ENCODE measurements at regions not wholly inside any gene's neighbourhood (a gene's known extent, or its start where the extent isn't known, plus 50 kb on each side); places are given as distances from the start of the nearest gene placed in this dataset.

- no peak for TF ChIP-seq SIN3A (IDR thresholded peaks at IDR 0.05; ENCODE audit: low read depth)
- no peak for TF ChIP-seq FOSL1 (IDR thresholded peaks at IDR 0.05; ENCODE audit: low read depth)
- TF ChIP-seq, protein P1, sequence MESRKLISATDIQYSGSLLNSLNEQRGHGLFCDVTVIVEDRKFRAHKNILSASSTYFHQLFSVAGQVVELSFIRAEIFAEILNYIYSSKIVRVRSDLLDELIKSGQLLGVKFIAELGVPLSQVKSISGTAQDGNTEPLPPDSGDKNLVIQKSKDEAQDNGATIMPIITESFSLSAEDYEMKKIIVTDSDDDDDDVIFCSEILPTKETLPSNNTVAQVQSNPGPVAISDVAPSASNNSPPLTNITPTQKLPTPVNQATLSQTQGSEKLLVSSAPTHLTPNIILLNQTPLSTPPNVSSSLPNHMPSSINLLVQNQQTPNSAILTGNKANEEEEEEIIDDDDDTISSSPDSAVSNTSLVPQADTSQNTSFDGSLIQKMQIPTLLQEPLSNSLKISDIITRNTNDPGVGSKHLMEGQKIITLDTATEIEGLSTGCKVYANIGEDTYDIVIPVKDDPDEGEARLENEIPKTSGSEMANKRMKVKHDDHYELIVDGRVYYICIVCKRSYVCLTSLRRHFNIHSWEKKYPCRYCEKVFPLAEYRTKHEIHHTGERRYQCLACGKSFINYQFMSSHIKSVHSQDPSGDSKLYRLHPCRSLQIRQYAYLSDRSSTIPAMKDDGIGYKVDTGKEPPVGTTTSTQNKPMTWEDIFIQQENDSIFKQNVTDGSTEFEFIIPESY (IDR thresholded peaks at IDR 0.05; ENCODE audit: extremely low read depth, insufficient replicate concordance, low read length) = no peak
- no peak for TF ChIP-seq CEBPB (IDR thresholded peaks at IDR 0.05; ENCODE audit: low read depth)
- no peak for TF ChIP-seq CBX3 (IDR thresholded peaks at IDR 0.05; ENCODE audit: low read depth)
- TF ChIP-seq POLR2A (IDR thresholded peaks at IDR 0.05; ENCODE audit: borderline replicate concordance, extremely low read depth, insufficient read depth, insufficient read length) = no peak
- TF ChIP-seq, protein P2, sequence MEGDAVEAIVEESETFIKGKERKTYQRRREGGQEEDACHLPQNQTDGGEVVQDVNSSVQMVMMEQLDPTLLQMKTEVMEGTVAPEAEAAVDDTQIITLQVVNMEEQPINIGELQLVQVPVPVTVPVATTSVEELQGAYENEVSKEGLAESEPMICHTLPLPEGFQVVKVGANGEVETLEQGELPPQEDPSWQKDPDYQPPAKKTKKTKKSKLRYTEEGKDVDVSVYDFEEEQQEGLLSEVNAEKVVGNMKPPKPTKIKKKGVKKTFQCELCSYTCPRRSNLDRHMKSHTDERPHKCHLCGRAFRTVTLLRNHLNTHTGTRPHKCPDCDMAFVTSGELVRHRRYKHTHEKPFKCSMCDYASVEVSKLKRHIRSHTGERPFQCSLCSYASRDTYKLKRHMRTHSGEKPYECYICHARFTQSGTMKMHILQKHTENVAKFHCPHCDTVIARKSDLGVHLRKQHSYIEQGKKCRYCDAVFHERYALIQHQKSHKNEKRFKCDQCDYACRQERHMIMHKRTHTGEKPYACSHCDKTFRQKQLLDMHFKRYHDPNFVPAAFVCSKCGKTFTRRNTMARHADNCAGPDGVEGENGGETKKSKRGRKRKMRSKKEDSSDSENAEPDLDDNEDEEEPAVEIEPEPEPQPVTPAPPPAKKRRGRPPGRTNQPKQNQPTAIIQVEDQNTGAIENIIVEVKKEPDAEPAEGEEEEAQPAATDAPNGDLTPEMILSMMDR (IDR thresholded peaks at IDR 0.05 in 2 of 3, conservative IDR thresholded peaks at IDR 0.05 in 1 of 3; ENCODE audit: borderline replicate concordance in 1 of 3, insufficient read depth in 1 of 3, low read depth in 2 of 3, low read length in 2 of 3) = no peak
- no peak for TF ChIP-seq SP1 (IDR thresholded peaks at IDR 0.05; ENCODE audit: low read depth)
- no peak for TF ChIP-seq JUND (IDR thresholded peaks at IDR 0.05)
- TF ChIP-seq TCF7L2 (IDR thresholded peaks at IDR 0.05; ENCODE audit: borderline replicate concordance, extremely low read depth, insufficient read depth, insufficient read length) = no peak
- no peak for TF ChIP-seq ZFX (IDR thresholded peaks at IDR 0.05)
- TF ChIP-seq EZH2phosphoT487 (IDR thresholded peaks at IDR 0.05; ENCODE audit: borderline replicate concordance) = no peak
- no peak for TF ChIP-seq EZH2 (IDR thresholded peaks at IDR 0.05)
- no peak for TF ChIP-seq YY1 (IDR thresholded peaks at IDR 0.05; ENCODE audit: extremely low read depth, insufficient replicate concordance, low read depth, low read length)
- ChIA-PET CTCF (no interaction called here), POLR2A (no interaction called here), RAD21 (ENCODE audit: low non-redundant PET in 1 of 2, low total read pairs in 2 of 2, uncharacterized antibody in 2 of 2, unreplicated experiment in 2 of 2) (no interaction called here)
- no peaks in the 10 kb centered on the region for H3K27me3 ChIP-seq (ENCODE audit: insufficient read depth, low read length)
- no peaks in the 10 kb centered on the region for H3K36me3 ChIP-seq (ENCODE audit: control insufficient read depth in 1 of 2, insufficient read depth in 2 of 2, low read length in 2 of 2)
- no peaks in the 10 kb centered on the region for H3K9me2 ChIP-seq (ENCODE audit: insufficient read depth)
- intact Hi-C loops (cut with micrococcal nuclease) = no loop called here
- ATAC-seq = no peak
- no peaks in the 10 kb centered on the region for H3K4me1 ChIP-seq (ENCODE audit: control insufficient read depth in 1 of 2, insufficient read depth in 2 of 2, low read length in 2 of 2)
- no peak overlapping the region for H2AFZ ChIP-seq (ENCODE audit: low read depth, low read length, poor library complexity, severe bottlenecking)
- no peaks in the 10 kb centered on the region for H3K9me3 ChIP-seq (ENCODE audit: control insufficient read depth in 1 of 2, insufficient read depth in 1 of 2, low read depth in 1 of 2, low read length in 2 of 2)
- H3K79me2 ChIP-seq (ENCODE audit: insufficient read depth, low read length) = no peaks in the 10 kb centered on the region
- no peak overlapping the region for H3K9ac ChIP-seq (ENCODE audit: low read length)
- no TSS peak for BruUV-seq (replicated peaks)
- no peak overlapping the region for H3K4me3 ChIP-seq (replicated peaks in 1 of 2; ENCODE audit: low read depth in 1 of 2, low read length in 2 of 2)
- H3K27ac ChIP-seq (ENCODE audit: low read depth, low read length) = no peak overlapping the region
- no peak overlapping the region for H3K4me2 ChIP-seq (ENCODE audit: low read length)
- no peaks in the 10 kb centered on the region for H4K20me1 ChIP-seq (ENCODE audit: insufficient read depth)
- no peak for DNase-seq (ENCODE audit: low read depth, low spot score)
These were observed 248.0 kb upstream of the ADAMTS3 start for GRCh38 chr4:72817012-72817411.

Measured in HCT116 (cell line).